Nephron progenitor cell (in vitro differentiated cells): ENCODE measurements at regions not wholly inside any gene's neighbourhood (a gene's known extent, or its start where the extent isn't known, plus 50 kb on each side); places are given as distances from the start of the nearest gene placed in this dataset.
A peak's percentile ranks its signal among the peaks of the same experiment; 100 is the strongest.

ENCODE experiments used
- DNase-seq: peaks from one replicate; pipeline ENCODE4 v3.0.0; 2021
- H3K27ac Mint-ChIP-seq: 2 replicates; pipeline ENCODE4 v1.8.0; 2021; ENCODE audit warnings: mild to moderate bottlenecking, moderate library complexity, mixed read lengths
- H3K27me3 Mint-ChIP-seq: 2 replicates; pipeline ENCODE4 v1.8.0; 2021; ENCODE audit warnings: mild to moderate bottlenecking, low read depth, mixed read lengths; ENCODE audit not compliant: poor library complexity
- H3K36me3 Mint-ChIP-seq: 2 replicates; pipeline ENCODE4 v1.8.0; 2021; ENCODE audit warnings: low read depth, mixed read lengths
- H3K4me1 Mint-ChIP-seq: 2 replicates; pipeline ENCODE4 v1.8.0; 2021; ENCODE audit warnings: mixed read lengths
- H3K4me3 Mint-ChIP-seq: 2 replicates; pipeline ENCODE4 v1.8.0; 2021; ENCODE audit warnings: mild to moderate bottlenecking, moderate library complexity, mixed read lengths
- H3K9me3 Mint-ChIP-seq: 2 replicates; pipeline ENCODE4 v1.8.0; 2021; ENCODE audit warnings: mild to moderate bottlenecking, moderate library complexity, mixed read lengths
- CTCF ChIP-seq: fragments of 200-600 bp; sonication (generic); IDR thresholded peaks from 2 replicates; pipeline ENCODE4 v1.5.0; 2021; ENCODE audit warnings: antibody characterized with exemption

DNA sequence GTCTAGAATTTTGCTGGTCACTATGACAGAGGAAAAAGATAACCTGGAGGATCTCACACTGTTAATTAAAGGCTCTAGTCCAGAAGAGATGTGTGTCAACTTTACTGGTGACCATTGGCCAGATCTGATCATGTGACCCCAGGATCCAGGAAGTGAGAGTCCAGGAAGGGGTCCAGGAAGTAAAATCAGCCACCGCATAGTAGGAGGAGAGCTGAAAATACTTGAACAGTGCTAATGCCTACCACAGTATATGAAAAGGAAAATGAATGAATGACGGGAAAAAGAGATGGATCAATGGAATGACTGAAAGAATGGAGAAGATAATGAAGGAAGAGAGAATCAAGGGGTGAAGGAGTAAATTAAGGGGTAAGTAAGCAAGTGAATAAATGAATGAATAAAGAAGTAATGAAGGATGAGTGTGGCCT lies 415.3 kb downstream of the RPS24 start:
- no peak for TF ChIP-seq CTCF
- peaks cover 38% of the 10 kb centered on the region for H3K27me3 Mint-ChIP-seq
- no peak for DNase-seq
- no peaks in the 10 kb centered on the region for H3K36me3 Mint-ChIP-seq
- peak overlapping the region; percentile 8 for H3K27ac Mint-ChIP-seq
- peaks cover 43% of the 10 kb centered on the region for H3K4me1 Mint-ChIP-seq
- no peak overlapping the region for H3K4me3 Mint-ChIP-seq
- H3K9me3 Mint-ChIP-seq, result no peaks in the 10 kb centered on the region

GRCh38 chr10:78449554-78449953 lies 415.9 kb downstream of the RPS24 start:
- DNase-seq, result no peak
- Mint-ChIP-seq H3K27me3 (peaks cover 43% of the 10 kb centered on the region), H3K4me1 (peaks cover 44% of the 10 kb centered on the region), H3K27ac (no peak overlapping the region), H3K4me3 (no peak overlapping the region), H3K9me3 (no peaks in the 10 kb centered on the region), H3K36me3 (no peaks in the 10 kb centered on the region)
- no peak for TF ChIP-seq CTCF

- Mint-ChIP-seq H3K4me3 (no peak overlapping the region), H3K27ac (no peak overlapping the region), H3K36me3 (no peaks in the 10 kb centered on the region), H3K4me1 (peaks cover 51% of the 10 kb centered on the region), H3K9me3 (no peaks in the 10 kb centered on the region), H3K27me3 (peaks cover 46% of the 10 kb centered on the region)
- no peak for DNase-seq
- TF ChIP-seq CTCF, result no peak
Observed at GRCh38 chr10:78450239-78450638, 416.6 kb downstream of the RPS24 start.

GRCh38 chr10:78450807-78451485 lies 417.3 kb downstream of the RPS24 start:
- TF ChIP-seq CTCF, result no peak
- no peak overlapping the region for H3K27ac Mint-ChIP-seq
- peaks cover 46% of the 10 kb centered on the region for H3K27me3 Mint-ChIP-seq

DNA sequence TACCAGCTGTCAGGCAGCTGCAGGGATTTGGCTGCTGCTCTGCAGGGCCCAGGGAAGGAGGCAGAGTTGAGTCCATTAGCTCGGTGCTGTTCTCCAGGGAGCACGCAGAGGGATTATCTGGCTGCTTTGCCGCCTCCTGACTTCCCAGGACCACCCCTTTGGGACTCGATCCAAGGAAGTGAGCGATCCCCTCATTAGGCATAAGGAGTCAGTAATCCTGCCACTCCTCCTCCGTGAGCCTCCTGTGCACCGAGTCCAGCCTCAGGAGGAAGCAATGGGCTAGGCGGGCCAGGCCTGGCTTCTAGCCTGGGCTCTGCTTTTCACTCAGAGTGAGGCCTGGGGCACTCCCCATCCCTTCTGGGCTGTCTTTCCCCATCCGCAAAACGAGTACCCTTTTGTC lies 417.9 kb downstream of the RPS24 start:
- DNase-seq, result no peak

More at GRCh38 chr10:78450807-78451485, 417.3 kb downstream of the RPS24 start:
- Mint-ChIP-seq H3K36me3 (no peaks in the 10 kb centered on the region), H3K4me1 (peaks cover 55% of the 10 kb centered on the region), H3K4me3 (no peak overlapping the region), H3K9me3 (no peaks in the 10 kb centered on the region)
- no peak for DNase-seq

More for the DNA sequence above, 417.9 kb downstream of the RPS24 start:
- H3K27me3 Mint-ChIP-seq, result peaks cover 44% of the 10 kb centered on the region
- no peaks in the 10 kb centered on the region for H3K36me3 Mint-ChIP-seq
- no peak overlapping the region for H3K4me3 Mint-ChIP-seq
- H3K9me3 Mint-ChIP-seq, result no peaks in the 10 kb centered on the region
- H3K4me1 Mint-ChIP-seq, result peaks cover 60% of the 10 kb centered on the region
- no peak for TF ChIP-seq CTCF
- no peak overlapping the region for H3K27ac Mint-ChIP-seq
